ENCODE measurements at regions not wholly inside any gene's neighbourhood (a gene's known extent, or its start where the extent isn't known, plus 50 kb on each side); places are given as distances from the start of the nearest gene placed in this dataset.

- Histone ChIP-seq H4K20me1 (replicated peaks; ENCODE audit: control insufficient read depth, insufficient read depth, low read length) (no peaks in the 10 kb centered on the region), H3K27me3 (ENCODE audit: control insufficient read depth in 2 of 2, insufficient read depth in 2 of 2, low read length in 2 of 2) (no peaks in the 10 kb centered on the region), H3K9ac (ENCODE audit: insufficient read depth in 1 of 2, low read depth in 2 of 2, low read length in 2 of 2) (no peak overlapping the region), H3K4me2 (ENCODE audit: insufficient read depth, low read length) (no peak overlapping the region), H3K4me3 (no peak overlapping the region), H2AFZ (ENCODE audit: low read depth, low read length) (no peak overlapping the region), H3K9me1 (ENCODE audit: control insufficient read depth, insufficient read depth, low read length) (no peaks in the 10 kb centered on the region), H3K79me2 (ENCODE audit: control insufficient read depth, insufficient read depth, low read length) (no peaks in the 10 kb centered on the region), H3K4me1 (replicated peaks in 1 of 2; ENCODE audit: control insufficient read depth in 2 of 2, insufficient read depth in 2 of 2, low read length in 2 of 2) (no peaks in the 10 kb centered on the region), H3K36me3 (ENCODE audit: control insufficient read depth, insufficient read depth, low read length) (no peaks in the 10 kb centered on the region), H3K9me3 (replicated peaks; ENCODE audit: control insufficient read depth, insufficient read depth, low read depth, low read length) (no peaks in the 10 kb centered on the region), H3K27ac (ENCODE audit: extremely low read depth, low read depth, low read length) (no peak overlapping the region)
- FAIRE-seq (no peak), ATAC-seq (no peak), DNase-seq (ENCODE audit: extremely low read depth in 1 of 4, low spot score in 3 of 4) (no peak)
- in situ Hi-C loops (cut with MboI) = no loop called here
- 0% methylated on average over 3 of the region's 3 CpGs for WGBS (ENCODE audit: insufficient coverage, low coverage, missing lambda C conversion rate)
- ChIA-PET POLR2A (no interaction called here), CTCF (ENCODE audit: low intra/inter-chr PET ratio) (no interaction called here)
- no TSS peak for BruUV-seq (replicated peaks)
- intact Hi-C loops (cut with micrococcal nuclease) = no loop called here
- TF ChIP-seq PRMT5 (CRISPR knock-in tag; IDR thresholded peaks at IDR 0.05) (no peak), ILK (tag; IDR thresholded peaks at IDR 0.05; ENCODE audit: borderline replicate concordance, low read depth) (no peak), CHD4 (IDR thresholded peaks at IDR 0.05; ENCODE audit: insufficient read depth, insufficient replicate concordance, low read depth, low read length, poor library complexity, severe bottlenecking) (no peak), HNRNPUL1 (IDR thresholded peaks at IDR 0.05; ENCODE audit: low read length) (no peak), CGGBP1 (CRISPR knock-in tag; IDR thresholded peaks at IDR 0.05) (no peak), BHLHE40 (IDR thresholded peaks at IDR 0.05; ENCODE audit: low read length) (no peak), RBM25 (IDR thresholded peaks at IDR 0.05; ENCODE audit: low read depth, low read length, severe bottlenecking) (no peak), ZNF3 (CRISPR knock-in tag; IDR thresholded peaks at IDR 0.05) (no peak), NR4A1 (CRISPR knock-in tag; IDR thresholded peaks at IDR 0.05) (no peak), NR4A1 (tag; IDR thresholded peaks at IDR 0.05) (no peak), FOXJ2 (tag; IDR thresholded peaks at IDR 0.05) (no peak), CREM (IDR thresholded peaks at IDR 0.05; ENCODE audit: low read depth) (no peak), THRB (CRISPR knock-in tag; conservative IDR thresholded peaks at IDR 0.05) (no peak)
- TF ChIP-seq, protein P1, sequence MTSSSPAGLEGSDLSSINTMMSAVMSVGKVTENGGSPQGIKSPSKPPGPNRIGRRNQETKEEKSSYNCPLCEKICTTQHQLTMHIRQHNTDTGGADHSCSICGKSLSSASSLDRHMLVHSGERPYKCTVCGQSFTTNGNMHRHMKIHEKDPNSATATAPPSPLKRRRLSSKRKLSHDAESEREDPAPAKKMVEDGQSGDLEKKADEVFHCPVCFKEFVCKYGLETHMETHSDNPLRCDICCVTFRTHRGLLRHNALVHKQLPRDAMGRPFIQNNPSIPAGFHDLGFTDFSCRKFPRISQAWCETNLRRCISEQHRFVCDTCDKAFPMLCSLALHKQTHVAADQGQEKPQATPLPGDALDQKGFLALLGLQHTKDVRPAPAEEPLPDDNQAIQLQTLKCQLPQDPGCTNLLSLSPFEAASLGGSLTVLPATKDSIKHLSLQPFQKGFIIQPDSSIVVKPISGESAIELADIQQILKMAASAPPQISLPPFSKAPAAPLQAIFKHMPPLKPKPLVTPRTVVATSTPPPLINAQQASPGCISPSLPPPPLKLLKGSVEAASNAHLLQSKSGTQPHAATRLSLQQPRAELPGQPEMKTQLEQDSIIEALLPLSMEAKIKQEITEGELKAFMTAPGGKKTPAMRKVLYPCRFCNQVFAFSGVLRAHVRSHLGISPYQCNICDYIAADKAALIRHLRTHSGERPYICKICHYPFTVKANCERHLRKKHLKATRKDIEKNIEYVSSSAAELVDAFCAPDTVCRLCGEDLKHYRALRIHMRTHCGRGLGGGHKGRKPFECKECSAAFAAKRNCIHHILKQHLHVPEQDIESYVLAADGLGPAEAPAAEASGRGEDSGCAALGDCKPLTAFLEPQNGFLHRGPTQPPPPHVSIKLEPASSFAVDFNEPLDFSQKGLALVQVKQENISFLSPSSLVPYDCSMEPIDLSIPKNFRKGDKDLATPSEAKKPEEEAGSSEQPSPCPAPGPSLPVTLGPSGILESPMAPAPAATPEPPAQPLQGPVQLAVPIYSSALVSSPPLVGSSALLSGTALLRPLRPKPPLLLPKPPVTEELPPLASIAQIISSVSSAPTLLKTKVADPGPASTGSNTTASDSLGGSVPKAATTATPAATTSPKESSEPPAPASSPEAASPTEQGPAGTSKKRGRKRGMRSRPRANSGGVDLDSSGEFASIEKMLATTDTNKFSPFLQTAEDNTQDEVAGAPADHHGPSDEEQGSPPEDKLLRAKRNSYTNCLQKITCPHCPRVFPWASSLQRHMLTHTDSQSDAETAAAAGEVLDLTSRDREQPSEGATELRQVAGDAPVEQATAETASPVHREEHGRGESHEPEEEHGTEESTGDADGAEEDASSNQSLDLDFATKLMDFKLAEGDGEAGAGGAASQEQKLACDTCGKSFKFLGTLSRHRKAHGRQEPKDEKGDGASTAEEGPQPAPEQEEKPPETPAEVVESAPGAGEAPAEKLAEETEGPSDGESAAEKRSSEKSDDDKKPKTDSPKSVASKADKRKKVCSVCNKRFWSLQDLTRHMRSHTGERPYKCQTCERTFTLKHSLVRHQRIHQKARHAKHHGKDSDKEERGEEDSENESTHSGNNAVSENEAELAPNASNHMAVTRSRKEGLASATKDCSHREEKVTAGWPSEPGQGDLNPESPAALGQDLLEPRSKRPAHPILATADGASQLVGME (CRISPR knock-in tag; IDR thresholded peaks at IDR 0.05) = no peak
Measured at GRCh38 chr7:54076616-54077015, 465.6 kb upstream of the VSTM2A start.
